GM19467 (cell line): ENCODE measurements at regions not wholly inside any gene's neighbourhood (a gene's known extent, or its start where the extent isn't known, plus 50 kb on each side); places are given as distances from the start of the nearest gene placed in this dataset.
"Not testable (repeated sequence)": the region's sequence is repeated elsewhere in the genome, so short reads cannot be mapped to it uniquely, and the experiment has no call there.

Experiments used
- ATAC-seq: cut with Tn5 transposase; IDR thresholded peaks from one replicate; pipeline ENCODE4 v1.9.1; 2021; ENCODE audit warnings: mild to moderate bottlenecking, moderate library complexity; ENCODE audit not compliant: unreplicated experiment

GRCh38 chr18:33820517-33821371 lies 242.7 kb downstream of the ASXL3 start:
- ATAC-seq, result no peak

GRCh38 chr18:33819692-33820343 lies 241.8 kb downstream of the ASXL3 start:
- not testable (repeated sequence) for ATAC-seq

GRCh38 chr18:33818145-33818544 lies 240.1 kb downstream of the ASXL3 start:
- no peak for ATAC-seq

GRCh38 chr18:33817096-33817495 lies 239.1 kb downstream of the ASXL3 start:
- ATAC-seq, result no peak

GRCh38 chr18:33814546-33814945 lies 236.5 kb downstream of the ASXL3 start:
- no peak for ATAC-seq

GRCh38 chr18:33812186-33812585 lies 234.2 kb downstream of the ASXL3 start:
- no peak for ATAC-seq

GRCh38 chr18:33805592-33805991 lies 227.6 kb downstream of the ASXL3 start:
- ATAC-seq, result no peak

- ATAC-seq, result no peak
These were observed 226.2 kb downstream of the ASXL3 start for GRCh38 chr18:33804258-33804657.

- ATAC-seq, result no peak
These were observed 225.6 kb downstream of the ASXL3 start for GRCh38 chr18:33803636-33804035.

GRCh38 chr18:33802955-33803354 lies 224.9 kb downstream of the ASXL3 start:
- ATAC-seq, result no peak
